ENCODE measurements at regions not wholly inside any gene's neighbourhood (a gene's known extent, or its start where the extent isn't known, plus 50 kb on each side); places are given as distances from the start of the nearest gene placed in this dataset.

GRCh38 chrX:39174241-39174771 is 373.0 kb downstream of the MID1IP1 start:
- ChIA-PET CTCF (interaction anchor here (1.2 kb wide), 1 partner anchor 39 kb away, joined by 3 read pairs; no protein-coding TSS in a partner anchor), POLR2A (no interaction called here)
- DNase-seq (no peak), ATAC-seq (ENCODE audit: low read depth) (no peak)
- Mint-ChIP-seq H3K36me3 (ENCODE audit: low read depth) (no peaks in the 10 kb centered on the region), H3K27me3 (no peaks in the 10 kb centered on the region), H3K9me3 (no peaks in the 10 kb centered on the region), H3K4me3 (no peak overlapping the region), H3K4me1 (peaks cover 2% of the 10 kb centered on the region), H3K27ac (no peak overlapping the region)
- intact Hi-C loops (cut with micrococcal nuclease), result no loop called here
- no peak for TF ChIP-seq CTCF (IDR thresholded peaks at IDR 0.05)

DNA sequence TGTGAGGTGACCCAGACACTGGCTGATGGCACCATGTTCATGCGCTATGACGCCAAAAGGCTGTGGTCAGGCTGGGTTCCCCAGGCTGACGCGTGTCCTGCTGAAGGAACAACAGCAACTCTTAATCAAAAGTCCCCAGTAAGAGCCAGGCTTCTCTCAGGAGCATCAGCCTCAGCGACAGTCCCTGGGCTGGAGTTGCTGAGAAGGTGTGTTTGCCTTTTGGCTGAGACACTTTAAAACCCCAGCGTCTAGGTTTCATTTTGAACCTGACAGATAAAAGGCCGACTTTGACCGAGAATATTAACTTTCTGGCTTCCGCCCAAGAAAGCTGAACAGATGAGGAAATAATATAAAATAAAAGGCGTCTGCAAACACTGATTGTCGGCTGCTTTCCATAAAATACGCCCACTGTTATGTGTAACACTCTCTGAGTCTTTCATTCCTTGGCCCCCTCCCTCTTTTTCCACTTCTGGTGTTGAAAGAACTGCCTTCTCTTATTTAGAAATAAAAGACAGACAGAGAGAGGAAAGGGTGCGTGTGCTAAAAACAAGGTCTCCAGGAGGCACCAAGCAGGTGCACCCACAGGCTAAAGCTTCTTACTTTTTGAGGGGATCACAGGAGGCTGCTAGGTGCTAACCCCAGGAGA is 373.6 kb downstream of the MID1IP1 start:
- CTCF ChIA-PET, result interaction anchor here (1.2 kb wide), 1 partner anchor 40 kb away, joined by 3 read pairs; no protein-coding TSS in a partner anchor
- H3K9me3 Mint-ChIP-seq, result no peaks in the 10 kb centered on the region
- TF ChIP-seq CTCF (IDR thresholded peaks at IDR 0.05), result no peak
- POLR2A ChIA-PET, result no interaction called here
- no peak for ATAC-seq (ENCODE audit: low read depth)
- H3K27me3 Mint-ChIP-seq, result no peaks in the 10 kb centered on the region
- H3K4me3 Mint-ChIP-seq, result no peak overlapping the region
- peaks cover 2% of the 10 kb centered on the region for H3K4me1 Mint-ChIP-seq
- no peak for DNase-seq
- H3K36me3 Mint-ChIP-seq (ENCODE audit: low read depth), result no peaks in the 10 kb centered on the region
- intact Hi-C loops (cut with micrococcal nuclease), result no loop called here
- H3K27ac Mint-ChIP-seq, result no peak overlapping the region

GRCh38 chrX:39175418-39176057 is 374.3 kb downstream of the MID1IP1 start:
- TF ChIP-seq CTCF (IDR thresholded peaks at IDR 0.05), result no peak
- ChIA-PET CTCF (no interaction called here), POLR2A (no interaction called here)
- no peaks in the 10 kb centered on the region for H3K27me3 Mint-ChIP-seq
- intact Hi-C loops (cut with micrococcal nuclease), result no loop called here
- H3K27ac Mint-ChIP-seq, result no peak overlapping the region
- no peak overlapping the region for H3K4me3 Mint-ChIP-seq
- ATAC-seq (ENCODE audit: low read depth), result no peak
- H3K9me3 Mint-ChIP-seq, result no peaks in the 10 kb centered on the region
- H3K4me1 Mint-ChIP-seq, result peaks cover 2% of the 10 kb centered on the region
- no peaks in the 10 kb centered on the region for H3K36me3 Mint-ChIP-seq (ENCODE audit: low read depth)
- no peak for DNase-seq

DNA sequence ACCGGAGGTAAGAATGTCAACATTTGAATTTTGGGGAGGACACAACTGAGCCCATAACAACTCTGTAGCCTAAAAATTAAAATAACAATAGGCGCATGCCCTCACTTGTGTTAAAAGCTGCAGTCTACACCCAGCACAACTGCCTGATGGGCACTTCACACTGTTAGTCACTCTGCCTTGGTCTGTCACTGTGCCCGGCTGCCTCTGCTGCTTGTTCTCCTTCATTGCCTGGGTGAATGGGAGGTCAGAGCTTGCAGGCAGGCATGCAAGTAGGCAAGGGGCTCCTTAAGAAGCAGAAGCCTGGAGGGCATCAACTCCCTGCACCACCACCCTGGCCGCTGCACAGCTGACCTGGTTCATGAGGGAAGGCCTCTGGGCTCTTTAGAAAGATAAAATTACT is 374.8 kb downstream of the MID1IP1 start:
- DNase-seq (no peak), ATAC-seq (ENCODE audit: low read depth) (no peak)
- intact Hi-C loops (cut with micrococcal nuclease), result no loop called here
- TF ChIP-seq CTCF (IDR thresholded peaks at IDR 0.05), result no peak
- Mint-ChIP-seq H3K36me3 (ENCODE audit: low read depth) (no peaks in the 10 kb centered on the region), H3K4me1 (peaks cover 2% of the 10 kb centered on the region), H3K9me3 (no peaks in the 10 kb centered on the region), H3K27me3 (no peaks in the 10 kb centered on the region), H3K4me3 (no peak overlapping the region), H3K27ac (no peak overlapping the region)
- POLR2A ChIA-PET, result interaction anchor here (0.7 kb wide), 1 partner anchor 9 kb away, joined by 4 read pairs; no protein-coding TSS in a partner anchor
- CTCF ChIA-PET, result no interaction called here

DNA sequence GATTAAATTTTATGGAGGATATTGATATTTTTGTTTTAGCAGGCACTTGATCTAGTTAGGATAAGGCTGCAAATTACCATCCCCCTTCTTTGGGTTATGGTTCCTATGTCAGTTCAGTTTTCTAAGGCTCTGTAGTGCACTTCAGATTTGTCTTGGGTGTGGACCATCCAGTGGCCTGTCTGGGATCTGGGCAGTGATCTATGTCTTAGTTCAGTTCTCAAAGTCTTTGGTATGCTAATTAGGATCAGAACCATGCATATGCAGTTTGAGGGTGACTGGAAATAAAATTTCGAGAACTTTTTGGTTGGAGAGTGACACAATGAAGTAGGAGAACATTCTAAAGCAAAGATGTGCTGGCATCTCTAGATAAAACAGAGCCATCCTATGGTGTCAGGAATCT is 388.2 kb downstream of the MID1IP1 start:
- no peaks in the 10 kb centered on the region for H3K36me3 Mint-ChIP-seq (ENCODE audit: low read depth)
- TF ChIP-seq CTCF (IDR thresholded peaks at IDR 0.05), result no peak
- H3K9me3 Mint-ChIP-seq, result no peaks in the 10 kb centered on the region
- ChIA-PET CTCF (no interaction called here), POLR2A (no interaction called here)
- peaks cover 8% of the 10 kb centered on the region for H3K27me3 Mint-ChIP-seq
- DNase-seq (no peak), ATAC-seq (ENCODE audit: low read depth) (no peak)
- H3K4me1 Mint-ChIP-seq, result no peaks in the 10 kb centered on the region
- no peak overlapping the region for H3K4me3 Mint-ChIP-seq
- no peak overlapping the region for H3K27ac Mint-ChIP-seq
- intact Hi-C loops (cut with micrococcal nuclease), result no loop called here
